ENCODE measurements at regions not wholly inside any gene's neighbourhood (a gene's known extent, or its start where the extent isn't known, plus 50 kb on each side); places are given as distances from the start of the nearest gene placed in this dataset.

DNA sequence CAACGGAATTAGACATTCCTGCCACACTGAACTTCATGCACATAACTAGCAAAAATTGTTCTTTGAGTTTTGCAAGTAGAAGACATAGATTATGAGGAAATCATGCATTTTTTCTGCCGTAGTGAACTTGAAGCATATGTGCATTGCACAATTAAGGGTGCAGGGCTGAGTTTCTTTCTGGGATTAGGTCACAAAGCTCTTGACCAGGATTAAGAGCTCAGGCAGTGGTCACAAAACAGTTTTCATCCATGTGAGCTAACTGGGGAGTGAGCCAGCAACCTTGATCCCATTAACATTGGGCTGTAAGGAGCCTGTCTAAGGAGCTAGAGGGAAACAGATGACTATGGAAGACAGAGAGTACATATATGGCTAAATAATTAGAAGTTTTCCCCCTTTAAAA, 143.7 kb downstream of the PMP22 start:
- H3K36me3 ChIP-seq (ENCODE audit: control insufficient read depth, insufficient read depth, low read length): no peaks in the 10 kb centered on the region
- H3K27ac Mint-ChIP-seq: no peak overlapping the region
- H3K9me3 ChIP-seq (ENCODE audit: control insufficient read depth, insufficient read depth, low read length): no peaks in the 10 kb centered on the region
- no peaks in the 10 kb centered on the region for H3K4me1 Mint-ChIP-seq
- H3K36me3 Mint-ChIP-seq: no peaks in the 10 kb centered on the region
- no peak overlapping the region for H3K27ac ChIP-seq (ENCODE audit: low read length)
- intact Hi-C loops (cut with micrococcal nuclease): no loop called here
- no peaks in the 10 kb centered on the region for H3K4me1 ChIP-seq (ENCODE audit: control insufficient read depth, insufficient read depth, low read length)
- H3K27me3 Mint-ChIP-seq (ENCODE audit: low read depth in 2 of 2): peaks cover 13 to 24% of the 10 kb centered on the region in 2 donors
- 91% methylated on average over 2 of the region's 2 CpGs for WGBS (ENCODE audit: insufficient coverage)
- DNase-seq: no peak
- peaks cover 0 to 5% of the 10 kb centered on the region in 2 donors for H3K9me3 Mint-ChIP-seq
- no peak overlapping the region for H3K4me3 ChIP-seq (ENCODE audit: low read length)
- TF ChIP-seq, protein P1, sequence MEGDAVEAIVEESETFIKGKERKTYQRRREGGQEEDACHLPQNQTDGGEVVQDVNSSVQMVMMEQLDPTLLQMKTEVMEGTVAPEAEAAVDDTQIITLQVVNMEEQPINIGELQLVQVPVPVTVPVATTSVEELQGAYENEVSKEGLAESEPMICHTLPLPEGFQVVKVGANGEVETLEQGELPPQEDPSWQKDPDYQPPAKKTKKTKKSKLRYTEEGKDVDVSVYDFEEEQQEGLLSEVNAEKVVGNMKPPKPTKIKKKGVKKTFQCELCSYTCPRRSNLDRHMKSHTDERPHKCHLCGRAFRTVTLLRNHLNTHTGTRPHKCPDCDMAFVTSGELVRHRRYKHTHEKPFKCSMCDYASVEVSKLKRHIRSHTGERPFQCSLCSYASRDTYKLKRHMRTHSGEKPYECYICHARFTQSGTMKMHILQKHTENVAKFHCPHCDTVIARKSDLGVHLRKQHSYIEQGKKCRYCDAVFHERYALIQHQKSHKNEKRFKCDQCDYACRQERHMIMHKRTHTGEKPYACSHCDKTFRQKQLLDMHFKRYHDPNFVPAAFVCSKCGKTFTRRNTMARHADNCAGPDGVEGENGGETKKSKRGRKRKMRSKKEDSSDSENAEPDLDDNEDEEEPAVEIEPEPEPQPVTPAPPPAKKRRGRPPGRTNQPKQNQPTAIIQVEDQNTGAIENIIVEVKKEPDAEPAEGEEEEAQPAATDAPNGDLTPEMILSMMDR (IDR thresholded peaks at IDR 0.05): no peak
- no peak overlapping the region for H3K4me3 Mint-ChIP-seq
- no peaks in the 10 kb centered on the region for H3K27me3 ChIP-seq (ENCODE audit: control insufficient read depth, insufficient read depth, low read length)
- ATAC-seq: no peak

DNA sequence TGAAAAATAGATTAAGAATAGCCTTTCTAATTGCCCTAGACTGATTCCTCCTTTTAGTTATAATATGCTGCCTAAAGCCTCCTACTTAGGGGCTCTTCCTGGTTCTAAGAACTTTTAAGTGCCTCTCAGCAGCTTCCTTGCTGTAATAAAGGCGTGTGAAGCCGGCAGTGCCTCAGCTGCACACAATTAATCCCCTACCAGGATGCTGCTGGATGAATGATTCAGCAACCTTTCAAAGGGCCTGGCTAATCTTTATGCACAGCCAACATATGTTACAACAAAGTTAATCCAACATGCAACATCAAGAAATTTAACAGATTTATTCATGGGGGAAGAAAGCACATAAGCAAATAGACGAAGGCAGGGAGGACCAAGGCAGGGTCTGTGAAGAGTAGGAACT, 145.2 kb downstream of the PMP22 start:
- no peak overlapping the region for H3K4me3 ChIP-seq (ENCODE audit: low read length)
- no peak overlapping the region for H3K27ac ChIP-seq (ENCODE audit: low read length)
- Mint-ChIP-seq H3K36me3 (no peaks in the 10 kb centered on the region), H3K27ac (no peak overlapping the region), H3K4me1 (no peaks in the 10 kb centered on the region), H3K27me3 (ENCODE audit: low read depth in 2 of 2) (peaks cover 11 to 24% of the 10 kb centered on the region in 2 donors), H3K9me3 (peaks cover 0 to 3% of the 10 kb centered on the region in 2 donors), H3K4me3 (no peak overlapping the region)
- H3K36me3 ChIP-seq (ENCODE audit: control insufficient read depth, insufficient read depth, low read length): no peaks in the 10 kb centered on the region
- WGBS (ENCODE audit: insufficient coverage): 55% methylated on average over 3 of the region's 3 CpGs
- H3K4me1 ChIP-seq (ENCODE audit: control insufficient read depth, insufficient read depth, low read length): no peaks in the 10 kb centered on the region
- intact Hi-C loops (cut with micrococcal nuclease): no loop called here
- TF ChIP-seq, protein P1 (IDR thresholded peaks at IDR 0.05): no peak
- no peaks in the 10 kb centered on the region for H3K27me3 ChIP-seq (ENCODE audit: control insufficient read depth, insufficient read depth, low read length)
- no peaks in the 10 kb centered on the region for H3K9me3 ChIP-seq (ENCODE audit: control insufficient read depth, insufficient read depth, low read length)
- DNase-seq (no peak), ATAC-seq (no peak)

DNA sequence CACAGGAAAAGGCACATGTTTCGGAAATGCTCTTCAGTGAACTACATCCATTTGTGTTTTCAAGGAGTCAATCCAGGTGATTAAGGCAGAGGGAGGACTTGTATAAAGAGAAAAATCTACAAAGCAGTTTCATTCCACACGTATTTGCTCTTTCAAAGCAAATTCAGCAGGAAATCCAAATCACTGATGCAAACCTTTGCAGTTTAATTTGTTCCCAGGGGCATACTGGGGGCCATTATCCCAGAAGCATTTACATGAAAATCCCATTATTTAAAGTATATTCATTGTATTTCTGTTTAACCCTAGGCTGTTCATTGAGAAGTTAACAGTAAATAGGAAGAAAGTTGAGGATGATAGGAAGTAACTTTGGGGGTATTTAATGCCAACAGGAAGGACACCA, 147.9 kb downstream of the PMP22 start:
- 80% methylated on average over 1 of the region's 2 CpGs for WGBS (ENCODE audit: insufficient coverage)
- Histone ChIP-seq H3K27ac (ENCODE audit: low read length) (no peak overlapping the region), H3K9me3 (ENCODE audit: control insufficient read depth, insufficient read depth, low read length) (no peaks in the 10 kb centered on the region), H3K36me3 (ENCODE audit: control insufficient read depth, insufficient read depth, low read length) (no peaks in the 10 kb centered on the region), H3K4me3 (ENCODE audit: low read length) (no peak overlapping the region), H3K27me3 (ENCODE audit: control insufficient read depth, insufficient read depth, low read length) (no peaks in the 10 kb centered on the region), H3K4me1 (ENCODE audit: control insufficient read depth, insufficient read depth, low read length) (no peaks in the 10 kb centered on the region)
- Mint-ChIP-seq H3K4me3 (no peak overlapping the region), H3K36me3 (no peaks in the 10 kb centered on the region), H3K27ac (no peak overlapping the region), H3K9me3 (peaks cover 0 to 3% of the 10 kb centered on the region in 2 donors), H3K27me3 (ENCODE audit: low read depth in 2 of 2) (peaks cover 4 to 10% of the 10 kb centered on the region in 2 donors), H3K4me1 (no peaks in the 10 kb centered on the region)
- DNase-seq (no peak), ATAC-seq (no peak)
- intact Hi-C loops (cut with micrococcal nuclease): no loop called here
- TF ChIP-seq, protein P1 (IDR thresholded peaks at IDR 0.05): no peak

DNA sequence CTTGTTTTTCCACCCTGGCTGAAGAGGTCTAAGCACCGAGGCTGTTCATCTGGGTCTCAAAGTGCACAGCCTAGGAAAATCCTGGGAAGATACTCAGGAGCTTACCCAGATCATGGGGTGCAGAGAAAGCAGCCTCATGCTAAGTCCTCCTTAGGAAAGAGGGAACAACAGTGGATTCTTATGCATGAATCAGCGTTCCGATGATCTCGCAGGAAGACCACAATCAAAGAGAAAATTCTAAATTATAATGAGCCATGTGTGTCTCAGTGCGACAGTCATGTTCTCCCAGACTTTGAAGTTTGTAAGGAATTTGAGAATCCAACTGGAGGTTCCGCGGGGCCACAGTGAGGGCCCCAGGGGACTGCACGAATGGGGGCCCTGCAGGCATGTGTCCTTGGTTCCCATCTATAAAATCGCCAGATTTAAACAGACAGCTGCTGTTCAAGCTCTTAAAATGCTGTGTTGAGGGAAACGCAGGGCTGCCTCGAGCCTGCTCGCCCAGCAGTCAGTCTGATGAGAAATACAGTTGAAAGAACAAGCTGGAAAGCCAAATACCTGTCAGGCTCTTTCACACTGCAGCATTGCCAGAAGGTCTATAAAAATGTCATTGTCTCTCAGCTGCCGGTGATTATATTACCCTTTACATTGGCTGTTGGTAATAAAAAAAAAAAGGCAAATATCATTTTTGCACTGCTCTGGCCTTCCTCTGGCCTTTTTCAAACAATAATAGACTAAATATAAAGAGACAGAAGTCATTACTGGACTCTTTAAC, 152.1 kb downstream of the PMP22 start:
- no peak overlapping the region for H3K4me3 Mint-ChIP-seq
- intact Hi-C loops (cut with micrococcal nuclease): no loop called here
- H3K9me3 ChIP-seq (ENCODE audit: control insufficient read depth, insufficient read depth, low read length): no peaks in the 10 kb centered on the region
- peaks cover 0 to 8% of the 10 kb centered on the region in 2 donors for H3K4me1 Mint-ChIP-seq
- H3K36me3 ChIP-seq (ENCODE audit: control insufficient read depth, insufficient read depth, low read length): no peaks in the 10 kb centered on the region
- 86% methylated on average over 13 of the region's 13 CpGs for WGBS (ENCODE audit: insufficient coverage)
- TF ChIP-seq, protein P1 (IDR thresholded peaks at IDR 0.05): no peak
- H3K27ac ChIP-seq (ENCODE audit: low read length): no peak overlapping the region
- H3K27me3 Mint-ChIP-seq (ENCODE audit: low read depth in 2 of 2): peaks cover 0 to 2% of the 10 kb centered on the region in 2 donors
- H3K36me3 Mint-ChIP-seq: no peaks in the 10 kb centered on the region
- DNase-seq (no peak), ATAC-seq (no peak)
- H3K4me1 ChIP-seq (ENCODE audit: control insufficient read depth, insufficient read depth, low read length): no peaks in the 10 kb centered on the region
- H3K27ac Mint-ChIP-seq: no peak overlapping the region
- H3K4me3 ChIP-seq (ENCODE audit: low read length): no peak overlapping the region
- no peaks in the 10 kb centered on the region for H3K9me3 Mint-ChIP-seq
- H3K27me3 ChIP-seq (ENCODE audit: control insufficient read depth, insufficient read depth, low read length): no peaks in the 10 kb centered on the region

Measured in natural killer cell (primary cell).